Liver (tissue), 3 donors: ENCODE measurements at regions not wholly inside any gene's neighbourhood (a gene's known extent, or its start where the extent isn't known, plus 50 kb on each side); places are given as distances from the start of the nearest gene placed in this dataset.

ENCODE experiments used
- ATF3 ChIP-seq: IDR thresholded peaks from 2 replicates; pipeline ENCODE4 v1.6.1; 2016; ENCODE audit warnings: antibody characterized with exemption
- CTCF ChIP-seq: fragments of 150-350 bp; IDR thresholded peaks from 2 replicates; pipeline ENCODE4 v1.5.1; 2017; ENCODE audit warnings: improper control_type of control experiment, low read depth, low read length; ENCODE audit not compliant: missing input control
- HNF4A ChIP-seq, 2 donors: conservative IDR thresholded peaks; 2 replicates each; pipeline ENCODE4 v1.6.1; 2016; ENCODE audit warnings: antibody characterized with exemption in 2 of 2, mild to moderate bottlenecking in 2 of 2
- JUND ChIP-seq, 2 donors: IDR thresholded peaks; 2 replicates each; pipeline ENCODE4 v1.6.1; 2016; ENCODE audit warnings: antibody characterized with exemption in 2 of 2
- MAX ChIP-seq: IDR thresholded peaks from 2 replicates; pipeline ENCODE4 v1.6.1; 2016; ENCODE audit warnings: antibody characterized with exemption
- REST ChIP-seq: IDR thresholded peaks from 2 replicates; pipeline ENCODE4 v1.6.1; 2016; ENCODE audit warnings: antibody characterized with exemption, mild to moderate bottlenecking
- SP1 ChIP-seq: IDR thresholded peaks from 2 replicates; pipeline ENCODE4 v1.6.1; 2018; ENCODE audit warnings: antibody characterized with exemption, mild to moderate bottlenecking
- donor health status: healthy.
- donor health status: healthy.

- TF ChIP-seq REST = peak; percentile 59
- peak in 1 of 2 donors; percentile 81 for TF ChIP-seq JUND (IDR thresholded peaks at IDR 0.05)
- peak; percentile 33 for TF ChIP-seq SP1
- no peak for TF ChIP-seq CTCF
- TF ChIP-seq MAX = no peak
- TF ChIP-seq ATF3 = no peak
- peak; percentile 48 to 61 for TF ChIP-seq HNF4A (conservative IDR thresholded peaks at IDR 0.05)
These were observed 238.7 kb upstream of the CIBAR2 start for GRCh38 chr16:85350973-85351372.
